GM21717 (cell line): ENCODE measurements at regions not wholly inside any gene's neighbourhood (a gene's known extent, or its start where the extent isn't known, plus 50 kb on each side); places are given as distances from the start of the nearest gene placed in this dataset.

ENCODE experiments used
- ATAC-seq: cut with Tn5 transposase; IDR thresholded peaks from one replicate; pipeline ENCODE4 v1.9.1; 2021; ENCODE audit warnings: mild to moderate bottlenecking, moderate library complexity; ENCODE audit not compliant: unreplicated experiment

DNA sequence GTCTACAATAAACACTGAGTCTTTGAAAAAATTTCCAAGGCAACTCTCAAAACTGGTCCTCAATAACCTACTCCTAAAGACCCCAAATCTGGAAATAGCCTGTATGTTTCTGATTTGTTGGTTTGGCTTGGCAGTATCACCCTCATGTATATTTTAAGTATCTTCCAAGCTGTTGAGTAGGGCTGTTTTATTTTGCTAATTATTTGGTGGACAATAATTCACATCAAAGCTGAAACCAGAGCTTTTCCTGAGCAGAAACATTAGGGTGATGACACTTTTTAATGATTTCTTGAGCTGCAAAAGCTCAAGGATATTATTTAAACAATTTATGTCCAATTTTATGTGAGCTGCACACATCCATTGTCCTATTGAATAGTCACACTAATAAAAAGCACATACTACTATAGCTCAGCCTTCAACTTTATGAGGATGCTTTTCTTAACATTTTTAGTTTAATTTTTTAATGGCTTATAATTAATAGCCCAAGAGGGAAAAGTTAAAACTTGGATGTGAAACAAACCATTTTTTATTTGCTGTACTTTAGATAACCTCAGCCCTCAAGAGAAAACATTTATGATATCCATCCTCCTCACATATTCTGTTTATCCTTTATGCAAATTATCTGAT, 393.1 kb downstream of the TAF11L14 start:
- no peak for ATAC-seq

DNA sequence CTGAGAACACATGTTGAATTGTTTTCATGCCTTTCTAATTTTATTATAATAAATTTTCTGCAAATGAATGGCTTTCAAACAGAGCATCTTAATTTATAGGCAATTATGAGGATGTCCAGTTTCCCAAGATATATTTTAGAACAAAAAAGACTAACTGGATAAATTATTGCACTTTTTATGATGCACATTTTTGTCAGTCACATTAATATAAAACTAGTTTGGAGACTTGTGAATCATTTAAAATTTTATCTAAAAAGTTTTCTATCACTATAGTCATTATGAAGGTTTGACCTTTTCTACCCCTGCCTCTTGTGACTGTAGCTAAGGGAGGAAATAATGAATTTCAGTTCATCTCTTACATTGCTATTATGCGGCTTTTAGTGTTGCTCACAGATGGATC, 393.8 kb downstream of the TAF11L14 start:
- no peak for ATAC-seq

DNA sequence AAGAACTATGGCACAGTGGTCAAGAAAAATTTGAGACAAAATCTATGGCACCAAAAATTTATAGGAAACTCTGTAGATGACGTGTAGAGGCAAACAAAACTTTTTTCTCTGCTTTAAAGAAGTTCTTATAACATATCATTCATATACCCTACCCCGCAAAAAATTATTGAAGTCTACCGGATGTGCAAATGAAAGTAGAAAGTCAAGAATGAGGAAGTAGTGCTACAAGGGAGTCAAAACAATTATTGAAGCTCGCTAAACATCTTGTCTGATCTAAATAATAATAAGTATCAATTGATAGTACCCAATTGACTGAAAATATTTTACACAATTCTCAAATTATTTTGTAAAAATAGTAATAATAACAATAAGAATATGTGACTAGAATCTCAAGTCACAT, 398.5 kb downstream of the TAF11L14 start:
- no peak for ATAC-seq

DNA sequence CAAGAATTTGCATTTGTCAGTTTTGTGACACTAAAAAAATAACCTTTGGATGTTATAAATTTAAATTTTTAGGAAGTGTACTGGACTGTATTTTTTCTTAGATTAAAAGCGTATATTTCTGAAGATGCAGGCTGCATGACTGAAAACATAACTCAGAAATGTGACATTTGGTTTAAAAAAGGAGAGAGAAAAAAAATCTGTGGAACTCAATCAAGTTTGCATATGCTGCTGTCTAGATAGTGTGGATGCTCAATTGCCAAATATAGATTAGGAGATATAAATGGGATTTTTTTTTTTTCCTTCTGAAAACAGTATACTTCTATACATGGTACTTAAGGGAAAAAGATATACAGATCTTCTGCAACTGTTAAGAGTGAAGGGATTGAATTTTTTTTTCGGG, 402.3 kb downstream of the TAF11L14 start:
- no peak for ATAC-seq

DNA sequence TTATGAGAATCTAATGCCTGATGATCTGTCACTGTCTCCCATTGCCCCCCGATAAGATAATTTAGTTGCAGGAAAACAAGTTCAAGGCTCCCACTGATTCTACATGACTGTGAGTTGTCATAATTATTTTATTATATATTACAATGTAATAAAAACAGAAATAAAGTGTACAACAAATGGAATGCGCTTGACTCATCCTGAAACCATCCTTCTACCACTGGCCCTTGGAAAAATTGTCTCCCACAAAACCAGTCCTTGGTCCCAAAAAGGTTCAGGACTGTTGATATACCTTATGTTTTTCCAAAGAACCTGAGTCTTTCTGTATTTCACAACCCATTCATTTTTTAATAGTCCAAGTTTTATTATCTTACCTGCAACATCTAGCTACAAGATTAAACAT, 403.5 kb downstream of the TAF11L14 start:
- ATAC-seq, result no peak

DNA sequence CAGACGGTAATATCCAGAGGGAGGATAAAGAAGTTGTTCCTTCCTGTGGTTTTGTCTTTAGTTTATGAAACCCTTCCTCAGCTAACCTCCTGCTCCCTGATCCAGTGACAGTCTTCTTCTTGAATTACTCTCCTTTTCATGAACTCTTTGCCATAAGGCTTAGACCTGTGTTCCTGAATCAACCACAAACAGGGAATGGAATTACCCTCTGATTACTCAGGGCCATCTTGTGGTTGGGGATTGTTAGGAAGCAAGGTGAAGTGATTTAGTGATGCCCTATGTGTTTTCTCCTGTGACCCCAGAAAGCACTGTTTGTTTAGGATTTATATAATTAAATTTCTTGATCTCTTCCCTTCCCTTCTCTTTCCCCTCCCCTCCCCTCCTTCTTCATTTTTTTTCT, 409.1 kb downstream of the TAF11L14 start:
- ATAC-seq, result no peak

DNA sequence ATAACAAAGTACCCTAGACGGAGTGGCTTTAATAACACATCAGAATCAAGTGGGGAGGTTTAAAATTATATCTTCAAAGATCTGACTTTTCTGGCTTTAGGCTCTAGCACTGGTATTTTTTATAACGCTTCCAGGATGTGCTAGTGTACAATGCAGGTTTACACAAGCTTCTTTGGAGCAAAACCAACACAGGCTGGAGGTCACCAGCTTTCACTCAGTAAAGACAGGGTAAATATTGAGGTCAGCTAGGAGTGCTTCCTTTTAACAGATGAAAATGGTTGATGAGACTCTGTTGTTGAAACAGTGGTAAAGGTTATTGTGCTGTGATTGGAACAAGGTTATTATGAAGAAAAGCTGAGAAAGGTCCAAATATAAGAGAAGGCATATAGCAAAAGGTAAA, 414.2 kb downstream of the TAF11L14 start:
- no peak for ATAC-seq

DNA sequence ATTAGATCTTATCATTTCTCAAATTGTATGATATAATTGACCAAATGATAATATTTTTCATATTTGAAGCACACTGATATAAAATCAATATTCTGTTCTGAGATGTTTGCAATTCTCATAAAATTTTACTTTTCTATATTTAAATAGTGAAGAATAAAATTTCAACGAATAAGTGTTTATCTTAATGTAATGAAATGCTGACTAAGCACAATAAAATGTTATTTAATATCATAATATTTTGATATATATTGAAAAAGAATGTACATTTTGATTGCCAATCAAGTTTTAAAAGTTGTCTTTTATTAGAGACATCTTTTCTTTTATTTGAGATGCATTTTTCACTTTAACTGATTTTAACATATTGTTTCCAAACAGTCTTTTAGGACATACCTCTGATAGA, 416.1 kb downstream of the TAF11L14 start:
- ATAC-seq, result no peak

DNA sequence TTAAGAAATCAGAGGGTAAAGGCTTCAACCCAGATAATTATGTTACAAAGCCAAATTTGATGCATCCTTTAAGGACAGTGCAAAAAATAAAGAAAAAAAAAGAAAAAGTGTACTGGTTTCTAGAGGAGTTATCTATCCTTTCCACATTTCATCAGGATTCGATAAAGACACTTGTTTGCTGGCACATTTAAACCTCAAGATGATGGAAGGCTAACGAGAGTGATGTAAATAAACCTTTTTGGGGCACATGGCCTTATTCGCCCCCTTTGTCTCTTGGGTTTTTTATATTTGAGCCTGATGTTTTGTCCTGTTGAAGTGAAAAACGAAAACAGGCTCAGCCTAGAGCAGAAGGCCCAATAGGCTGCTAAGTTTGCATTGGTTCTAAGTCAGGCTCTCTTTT, 416.5 kb downstream of the TAF11L14 start:
- no peak for ATAC-seq

DNA sequence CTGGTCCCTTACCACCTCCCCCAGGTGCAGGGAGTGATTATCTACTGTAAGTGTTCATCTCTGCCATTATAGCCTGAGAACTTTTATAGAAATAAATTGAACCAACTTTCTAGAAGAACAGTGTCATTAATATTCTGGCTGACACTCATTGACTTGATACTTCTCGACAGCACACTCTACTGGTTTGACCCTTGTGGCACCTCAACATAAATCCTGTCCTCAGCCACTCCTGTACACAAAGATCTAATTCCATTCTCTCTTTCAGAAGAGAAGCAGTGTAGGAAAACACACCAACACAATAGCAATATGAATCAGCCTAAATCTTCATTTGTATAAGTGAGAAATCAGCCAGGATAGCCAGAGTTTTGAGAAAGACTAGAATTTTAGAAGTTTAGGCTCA, 417.7 kb downstream of the TAF11L14 start:
- no peak for ATAC-seq

DNA sequence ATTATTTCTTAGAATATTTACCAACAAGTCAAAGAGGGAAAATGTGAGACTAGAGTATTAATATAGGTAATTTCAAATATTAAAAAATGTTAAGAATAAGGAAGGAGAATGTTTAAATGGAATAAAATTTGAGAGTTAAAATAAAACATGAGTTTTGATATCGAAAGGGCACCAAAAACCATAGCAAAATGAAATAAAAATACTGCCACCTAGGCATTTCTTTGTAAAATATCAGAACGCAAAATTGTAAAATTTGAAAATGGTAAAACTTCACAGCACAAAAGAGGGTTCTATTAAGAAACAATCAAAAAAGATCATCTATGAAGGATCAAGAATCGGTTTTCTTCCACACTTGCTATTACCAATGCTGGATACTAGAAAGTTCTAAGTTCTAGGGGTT, 418.3 kb downstream of the TAF11L14 start:
- ATAC-seq, result no peak

DNA sequence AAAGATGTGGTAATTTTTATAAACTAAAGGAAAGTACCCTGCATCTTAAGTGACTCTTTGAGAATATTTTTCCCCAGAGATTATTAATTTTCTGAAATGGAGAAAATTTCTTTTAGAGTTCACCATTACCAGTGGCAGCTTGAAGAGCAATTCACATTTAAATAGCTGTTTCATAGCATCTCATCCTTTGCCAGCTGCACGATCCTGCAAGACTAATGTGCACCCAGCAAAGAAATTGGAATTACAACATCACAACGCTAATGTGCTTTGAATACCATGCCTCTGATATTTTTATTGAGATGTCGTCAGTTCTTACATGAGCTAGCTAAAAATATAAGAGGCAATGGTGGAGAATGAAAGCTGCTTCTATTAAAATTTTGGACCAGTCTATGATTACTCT, 423.5 kb downstream of the TAF11L14 start:
- no peak for ATAC-seq

DNA sequence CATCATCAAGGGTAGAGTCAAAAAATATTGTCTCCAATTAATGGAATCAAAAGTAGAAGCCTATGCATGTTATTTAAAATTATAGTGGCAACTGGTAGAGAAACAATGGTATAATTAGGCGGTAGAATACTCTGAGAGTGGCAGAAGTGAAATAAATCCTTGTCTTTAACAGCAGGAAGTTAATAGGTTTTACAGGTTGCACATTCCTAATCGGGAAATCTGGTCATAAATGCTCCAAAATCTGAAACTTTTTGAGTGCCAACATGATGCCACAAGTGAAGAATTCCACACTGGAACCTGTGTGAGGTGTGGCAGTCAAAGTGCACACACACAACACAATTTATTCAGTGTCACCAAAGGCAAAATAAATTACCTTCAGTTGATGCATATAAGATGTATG, 433.4 kb downstream of the TAF11L14 start:
- ATAC-seq, result no peak

DNA sequence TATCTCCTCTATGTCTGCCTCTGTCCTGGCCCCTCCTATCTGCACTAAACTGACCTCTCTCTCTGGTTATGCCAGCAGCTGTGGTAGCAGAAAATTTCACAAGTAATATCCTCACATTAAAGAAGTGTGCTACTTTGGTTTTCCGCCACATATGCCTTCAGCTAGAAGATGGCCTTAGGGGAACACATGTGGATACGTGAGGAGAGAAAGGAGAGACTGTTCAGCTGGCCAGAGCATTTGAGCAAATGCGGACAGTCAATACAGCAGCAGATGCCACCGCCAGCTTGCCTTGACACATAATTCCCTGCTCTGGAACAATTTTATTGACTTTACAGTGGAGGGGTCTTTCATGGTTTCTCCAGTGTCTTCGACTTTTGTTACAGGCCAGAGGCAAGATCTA, 434.6 kb downstream of the TAF11L14 start:
- no peak for ATAC-seq

DNA sequence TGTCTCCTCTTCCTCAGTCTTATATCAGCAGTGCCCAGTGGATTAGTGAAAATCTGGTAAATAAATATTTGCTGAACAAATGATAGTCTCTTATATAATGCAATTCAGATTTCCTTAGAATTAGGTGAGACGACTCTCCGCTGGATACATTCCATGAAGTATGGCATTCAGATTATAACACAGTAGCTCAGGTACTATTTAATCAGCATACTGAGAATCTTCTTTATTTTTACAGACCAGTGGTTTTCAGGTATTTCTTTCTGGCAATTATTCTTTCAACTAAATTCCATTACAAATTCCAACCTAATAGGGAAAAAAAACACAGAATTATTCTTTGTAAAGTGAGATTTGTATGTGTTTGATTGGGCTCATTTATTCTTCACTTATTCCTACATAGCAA, 435.5 kb downstream of the TAF11L14 start:
- ATAC-seq, result no peak

DNA sequence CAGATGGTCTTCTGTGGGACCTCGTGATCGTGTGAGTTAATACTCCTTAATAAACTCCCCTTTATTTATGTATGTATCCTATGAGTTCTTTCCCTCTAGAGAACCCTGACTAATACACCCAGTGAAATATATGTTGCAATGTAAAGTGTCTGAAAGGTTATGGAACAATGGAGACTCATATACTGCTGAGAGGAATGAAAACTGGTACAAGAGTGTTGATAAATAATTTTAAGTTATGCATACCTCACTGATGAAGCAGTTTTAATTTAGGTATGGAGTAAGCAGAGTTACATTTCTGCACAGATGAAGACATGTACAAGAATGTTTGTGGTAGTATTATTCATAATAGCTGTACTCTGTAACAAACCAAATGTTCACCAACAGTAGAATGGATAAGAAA, 438.3 kb downstream of the TAF11L14 start:
- no peak for ATAC-seq

DNA sequence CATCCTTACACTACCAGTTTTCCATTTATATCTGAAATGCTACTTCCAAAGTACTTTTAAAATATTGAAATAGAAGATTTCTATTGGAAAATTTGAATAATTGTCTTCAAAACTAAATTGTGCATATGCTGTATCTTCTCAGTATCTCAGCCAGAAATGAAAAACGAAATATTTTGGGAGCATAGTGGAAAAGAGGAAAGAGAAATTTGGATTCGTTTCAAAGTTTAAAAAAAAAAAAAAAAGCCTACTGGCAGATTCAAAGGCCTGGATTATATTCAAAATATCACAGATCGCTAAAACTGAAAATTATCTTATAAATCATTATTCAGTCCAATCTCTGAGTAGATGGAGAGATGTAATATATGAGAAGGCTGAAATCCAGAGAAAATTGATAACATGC, 440.7 kb downstream of the TAF11L14 start:
- ATAC-seq, result no peak

DNA sequence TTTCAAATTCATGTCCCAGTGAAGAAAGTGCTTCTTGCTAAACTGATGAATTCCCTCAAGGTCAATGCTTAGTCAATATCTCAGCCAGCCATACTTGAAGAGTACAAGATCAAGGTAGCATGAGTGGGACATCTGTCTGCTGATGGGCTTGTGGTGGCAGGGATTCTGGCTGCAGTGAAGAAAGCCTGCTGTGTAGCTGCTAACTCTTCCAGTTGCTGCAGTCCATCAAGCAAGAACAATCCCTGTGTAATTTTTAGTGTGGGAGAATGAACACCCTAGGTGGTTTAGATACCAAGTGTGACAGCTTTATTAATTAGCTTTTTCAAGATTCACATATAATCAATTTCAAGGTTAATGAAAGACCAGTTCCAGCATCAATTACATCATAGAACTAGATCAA, 443.9 kb downstream of the TAF11L14 start:
- ATAC-seq, result no peak

DNA sequence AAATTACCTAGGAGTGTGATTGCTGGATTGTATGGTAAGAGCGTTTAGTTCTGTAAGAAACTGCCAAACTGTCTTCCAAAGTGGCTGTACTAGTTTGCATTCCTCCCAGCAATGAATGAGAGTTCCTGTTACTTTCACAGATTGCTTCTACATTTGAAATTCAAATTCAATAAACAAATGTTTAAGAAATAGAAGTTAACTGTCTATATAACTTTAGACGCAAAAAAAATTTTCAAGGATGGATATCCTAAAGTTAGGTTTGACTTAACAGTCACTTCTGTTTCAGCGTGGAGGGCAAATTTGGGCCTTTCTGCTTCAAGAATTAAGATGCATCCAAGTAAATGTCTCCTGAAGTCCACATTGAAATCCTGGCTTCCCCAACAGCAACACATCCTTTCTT, 445.6 kb downstream of the TAF11L14 start:
- no peak for ATAC-seq

DNA sequence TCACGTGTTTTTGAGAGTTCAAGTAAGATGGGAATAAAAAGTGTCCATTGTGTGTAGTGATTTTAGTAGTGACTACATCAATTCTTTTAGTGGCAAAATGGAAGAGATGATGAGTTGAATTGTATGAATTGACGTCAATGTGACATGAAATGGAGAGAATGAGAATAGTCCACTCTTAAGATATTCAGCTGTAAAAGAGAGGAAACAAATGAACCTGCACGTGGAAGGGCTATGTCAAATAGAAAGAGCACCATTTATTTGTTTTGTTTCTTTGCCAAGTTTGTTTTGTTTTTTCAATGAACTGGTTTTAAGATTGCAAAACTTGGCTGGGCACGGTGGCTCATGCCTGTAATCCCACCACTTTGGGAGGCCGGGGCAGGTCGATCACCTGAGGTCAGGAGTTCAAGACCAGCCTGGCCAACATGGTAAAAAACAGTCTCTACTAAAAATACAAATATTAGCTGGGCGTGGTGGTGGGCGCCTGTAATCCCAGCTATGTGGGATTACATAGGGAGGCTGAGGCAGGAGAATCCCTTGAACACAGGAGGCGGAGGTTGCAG, 453.8 kb downstream of the TAF11L14 start:
- ATAC-seq, result no peak

DNA sequence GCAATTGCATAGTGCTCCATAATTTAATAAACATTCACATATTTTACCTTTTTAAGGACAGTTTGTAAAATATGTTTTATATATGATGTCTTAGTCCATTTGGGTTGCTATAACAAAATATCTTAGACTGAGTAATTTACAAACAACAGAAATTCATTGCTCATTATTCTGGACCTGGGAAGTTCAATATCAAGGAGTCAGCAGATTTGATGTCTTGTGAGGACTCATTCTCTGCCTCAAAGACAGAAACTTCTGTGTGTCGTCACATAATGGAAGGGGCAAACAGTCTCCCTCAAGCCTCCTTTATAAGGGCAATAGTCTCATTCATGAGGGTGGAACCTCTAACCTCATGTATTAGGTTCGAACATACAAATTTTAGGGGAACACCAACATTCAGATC, 455.9 kb downstream of the TAF11L14 start:
- no peak for ATAC-seq

DNA sequence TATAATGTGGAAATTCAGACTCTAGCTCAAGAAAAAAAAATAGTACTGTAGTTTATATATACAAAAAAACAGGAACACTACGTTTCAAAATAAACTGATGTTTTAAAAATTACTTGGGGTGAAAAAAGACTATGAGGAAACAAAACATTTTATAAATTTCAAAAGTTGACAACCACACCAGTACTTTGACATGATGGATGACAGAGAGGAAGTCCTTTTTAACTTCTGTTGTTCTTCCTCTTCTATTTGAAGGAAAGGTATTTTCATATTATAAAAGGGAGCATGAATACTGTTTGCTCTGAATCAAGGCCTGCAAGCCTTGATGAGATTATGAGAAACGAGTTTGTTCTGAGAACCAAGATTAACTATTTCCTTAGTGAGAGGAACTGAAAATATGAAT, 456.9 kb downstream of the TAF11L14 start:
- no peak for ATAC-seq

DNA sequence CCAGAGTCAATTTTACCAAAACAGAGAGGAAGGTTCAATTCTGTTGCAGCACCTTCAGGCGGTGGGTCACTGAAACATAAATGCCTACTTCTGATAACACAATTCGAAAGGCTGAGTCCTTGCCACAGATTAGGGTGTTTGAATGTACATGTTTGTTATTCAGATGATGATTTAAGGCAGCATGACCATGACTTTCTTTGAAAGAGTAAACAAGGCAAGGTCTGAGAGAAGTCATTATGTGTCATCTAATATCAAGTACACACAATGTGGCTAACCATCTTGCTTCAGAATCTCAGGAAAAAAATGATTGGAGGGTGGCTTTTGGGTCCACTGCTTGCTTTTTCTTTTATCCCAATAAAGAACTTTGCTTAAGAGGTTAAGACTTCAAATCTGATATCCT, 457.5 kb downstream of the TAF11L14 start:
- ATAC-seq, result no peak
